ENCODE measurements at regions not wholly inside any gene's neighbourhood (a gene's known extent, or its start where the extent isn't known, plus 50 kb on each side); places are given as distances from the start of the nearest gene placed in this dataset.

GRCh38 chr4:27894951-27895350, 1034.3 kb downstream of the STIM2 start:
- DNase-seq (ENCODE audit: low read depth in 1 of 2, low spot score in 1 of 2) = no peak
- no peak for TF ChIP-seq SPI1 (IDR thresholded peaks at IDR 0.05; ENCODE audit: borderline replicate concordance, low read depth)
- TF ChIP-seq POLR2AphosphoS5 (IDR thresholded peaks at IDR 0.05; ENCODE audit: low read depth) = no peak
- no peak for TF ChIP-seq GABPA (IDR thresholded peaks at IDR 0.05; ENCODE audit: low read depth)
- TF ChIP-seq CTCF (IDR thresholded peaks at IDR 0.05; ENCODE audit: insufficient read depth, low read length) = no peak
- no peak for TF ChIP-seq REST (IDR thresholded peaks at IDR 0.05; ENCODE audit: insufficient replicate concordance, low read depth)
- Histone ChIP-seq H3K27ac (replicated peaks) (no peak overlapping the region), H3K27me3 (ENCODE audit: insufficient read depth, poor library complexity, severe bottlenecking) (no peaks in the 10 kb centered on the region), H3K4me3 (replicated peaks; ENCODE audit: insufficient read depth, low read length) (no peak overlapping the region)

GRCh38 chr4:27908356-27908755, 1047.7 kb downstream of the STIM2 start:
- H3K27me3 ChIP-seq (ENCODE audit: insufficient read depth, poor library complexity, severe bottlenecking) = no peaks in the 10 kb centered on the region
- DNase-seq (ENCODE audit: low read depth in 1 of 2, low spot score in 1 of 2) = no peak
- TF ChIP-seq REST (IDR thresholded peaks at IDR 0.05; ENCODE audit: insufficient replicate concordance, low read depth) = no peak
- TF ChIP-seq CTCF (IDR thresholded peaks at IDR 0.05; ENCODE audit: insufficient read depth, low read length) = no peak
- TF ChIP-seq SPI1 (IDR thresholded peaks at IDR 0.05; ENCODE audit: borderline replicate concordance, low read depth) = no peak
- no peak for TF ChIP-seq POLR2AphosphoS5 (IDR thresholded peaks at IDR 0.05; ENCODE audit: low read depth)
- no peak for TF ChIP-seq GABPA (IDR thresholded peaks at IDR 0.05; ENCODE audit: low read depth)
- H3K4me3 ChIP-seq (replicated peaks; ENCODE audit: insufficient read depth, low read length) = no peak overlapping the region
- H3K27ac ChIP-seq (replicated peaks) = no peak overlapping the region

DNA sequence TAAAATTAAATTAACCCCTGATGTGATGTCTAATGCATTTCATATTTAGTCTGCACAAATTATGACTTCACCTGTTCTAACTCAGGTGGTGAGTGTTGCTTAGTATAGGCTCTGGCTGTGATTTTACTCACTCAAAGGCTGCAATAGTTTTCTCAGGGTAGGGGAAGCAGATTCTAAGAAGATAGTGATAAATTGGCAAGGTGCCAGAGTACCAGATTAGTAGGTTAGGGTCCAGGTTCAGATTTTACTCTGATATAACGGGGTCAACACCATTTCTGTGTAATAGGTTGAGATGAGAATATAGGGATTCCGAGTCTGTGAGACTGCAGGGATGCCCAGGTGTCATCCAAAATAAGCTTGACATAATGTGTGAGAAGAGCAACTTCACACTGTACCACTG, 1049.6 kb downstream of the STIM2 start:
- no peak overlapping the region for H3K27ac ChIP-seq (replicated peaks)
- TF ChIP-seq SPI1 (IDR thresholded peaks at IDR 0.05; ENCODE audit: borderline replicate concordance, low read depth) = no peak
- no peak for TF ChIP-seq CTCF (IDR thresholded peaks at IDR 0.05; ENCODE audit: insufficient read depth, low read length)
- TF ChIP-seq POLR2AphosphoS5 (IDR thresholded peaks at IDR 0.05; ENCODE audit: low read depth) = no peak
- no peak for TF ChIP-seq REST (IDR thresholded peaks at IDR 0.05; ENCODE audit: insufficient replicate concordance, low read depth)
- TF ChIP-seq GABPA (IDR thresholded peaks at IDR 0.05; ENCODE audit: low read depth) = no peak
- DNase-seq (ENCODE audit: low read depth in 1 of 2, low spot score in 1 of 2) = no peak

More for the DNA sequence above, 1049.6 kb downstream of the STIM2 start:
- Histone ChIP-seq H3K4me3 (replicated peaks; ENCODE audit: insufficient read depth, low read length) (no peak overlapping the region), H3K27me3 (ENCODE audit: insufficient read depth, poor library complexity, severe bottlenecking) (no peaks in the 10 kb centered on the region)

All from HL-60 (cell line).